ENCODE measurements at regions not wholly inside any gene's neighbourhood (a gene's known extent, or its start where the extent isn't known, plus 50 kb on each side); places are given as distances from the start of the nearest gene placed in this dataset.

GRCh38 chr14:76273346-76273745 is 102.6 kb upstream of the ESRRB start:
- DNase-seq (ENCODE audit: low spot score), result no peak
- no peak for ATAC-seq (ENCODE audit: low FRiP score)

GRCh38 chr14:76274324-76274723 is 101.6 kb upstream of the ESRRB start:
- ATAC-seq (ENCODE audit: low FRiP score) (no peak), DNase-seq (ENCODE audit: low spot score) (no peak)
- no peak for TF ChIP-seq CTCF (IDR thresholded peaks at IDR 0.05)

More at GRCh38 chr14:76273346-76273745, 102.6 kb upstream of the ESRRB start:
- no peak for TF ChIP-seq CTCF (IDR thresholded peaks at IDR 0.05)

- ATAC-seq (ENCODE audit: low FRiP score) (no peak), DNase-seq (ENCODE audit: low spot score) (no peak)
- no peak for TF ChIP-seq CTCF (IDR thresholded peaks at IDR 0.05)
Observed at GRCh38 chr14:76277586-76278130, 98.3 kb upstream of the ESRRB start.

GRCh38 chr14:76280221-76280620 is 95.7 kb upstream of the ESRRB start:
- no peak for DNase-seq (ENCODE audit: low spot score)
- no peak for ATAC-seq (ENCODE audit: low FRiP score)
- TF ChIP-seq CTCF (IDR thresholded peaks at IDR 0.05), result no peak

- ATAC-seq (ENCODE audit: low FRiP score) (no peak), DNase-seq (ENCODE audit: low spot score) (no peak)
- no peak for TF ChIP-seq CTCF (IDR thresholded peaks at IDR 0.05)
Observed at GRCh38 chr14:76282581-76282980, 93.4 kb upstream of the ESRRB start.

- DNase-seq (ENCODE audit: low spot score), result no peak
- no peak for ATAC-seq (ENCODE audit: low FRiP score)
Observed at GRCh38 chr14:76287063-76287462, 88.9 kb upstream of the ESRRB start.

More at GRCh38 chr14:76287063-76287462, 88.9 kb upstream of the ESRRB start:
- no peak for TF ChIP-seq CTCF (IDR thresholded peaks at IDR 0.05)

All from omental fat pad (tissue), 3 donors.